ENCODE measurements at regions not wholly inside any gene's neighbourhood (a gene's known extent, or its start where the extent isn't known, plus 50 kb on each side); places are given as distances from the start of the nearest gene placed in this dataset.

- TF ChIP-seq, protein P1, sequence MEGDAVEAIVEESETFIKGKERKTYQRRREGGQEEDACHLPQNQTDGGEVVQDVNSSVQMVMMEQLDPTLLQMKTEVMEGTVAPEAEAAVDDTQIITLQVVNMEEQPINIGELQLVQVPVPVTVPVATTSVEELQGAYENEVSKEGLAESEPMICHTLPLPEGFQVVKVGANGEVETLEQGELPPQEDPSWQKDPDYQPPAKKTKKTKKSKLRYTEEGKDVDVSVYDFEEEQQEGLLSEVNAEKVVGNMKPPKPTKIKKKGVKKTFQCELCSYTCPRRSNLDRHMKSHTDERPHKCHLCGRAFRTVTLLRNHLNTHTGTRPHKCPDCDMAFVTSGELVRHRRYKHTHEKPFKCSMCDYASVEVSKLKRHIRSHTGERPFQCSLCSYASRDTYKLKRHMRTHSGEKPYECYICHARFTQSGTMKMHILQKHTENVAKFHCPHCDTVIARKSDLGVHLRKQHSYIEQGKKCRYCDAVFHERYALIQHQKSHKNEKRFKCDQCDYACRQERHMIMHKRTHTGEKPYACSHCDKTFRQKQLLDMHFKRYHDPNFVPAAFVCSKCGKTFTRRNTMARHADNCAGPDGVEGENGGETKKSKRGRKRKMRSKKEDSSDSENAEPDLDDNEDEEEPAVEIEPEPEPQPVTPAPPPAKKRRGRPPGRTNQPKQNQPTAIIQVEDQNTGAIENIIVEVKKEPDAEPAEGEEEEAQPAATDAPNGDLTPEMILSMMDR (conservative IDR thresholded peaks at IDR 0.05; ENCODE audit: low read length), result no peak
- TF ChIP-seq EZH2phosphoT487 (IDR thresholded peaks at IDR 0.05; ENCODE audit: borderline replicate concordance, low read depth, low read length), result no peak
- H2AFZ ChIP-seq (ENCODE audit: low read length), result no peak overlapping the region
- intact Hi-C loops (cut with micrococcal nuclease; ENCODE audit: unreplicated experiment), result no loop called here
These were observed 174.1 kb upstream of the PTPRK start for GRCh38 chr6:128694303-128695009.

GRCh38 chr6:128690063-128690462 lies 169.7 kb upstream of the PTPRK start:
- no peak overlapping the region for H3K27ac ChIP-seq (ENCODE audit: low read depth, low read length, poor library complexity, severe bottlenecking)
- intact Hi-C loops (cut with micrococcal nuclease; ENCODE audit: unreplicated experiment), result no loop called here
- H4K20me1 ChIP-seq (ENCODE audit: insufficient read depth, low read length), result no peaks in the 10 kb centered on the region
- H3K4me2 ChIP-seq (ENCODE audit: low read length), result no peak overlapping the region
- no peak for DNase-seq (ENCODE audit: low spot score)
- CTCF ChIA-PET (ENCODE audit: unreplicated experiment), result no interaction called here
- no peaks in the 10 kb centered on the region for H3K36me3 ChIP-seq (ENCODE audit: insufficient read depth, low read length)
- POLR2A ChIA-PET, result no interaction called here
- no peak overlapping the region for H3K4me3 ChIP-seq (ENCODE audit: low read depth, low read length, poor library complexity, severe bottlenecking)
- H3K9me3 ChIP-seq (ENCODE audit: low read length), result no peaks in the 10 kb centered on the region
- no peak for TF ChIP-seq EZH2phosphoT487 (IDR thresholded peaks at IDR 0.05; ENCODE audit: borderline replicate concordance, low read depth, low read length)
- TF ChIP-seq, protein P1 (conservative IDR thresholded peaks at IDR 0.05; ENCODE audit: low read length), result no peak
- no peaks in the 10 kb centered on the region for H3K9me2 ChIP-seq (ENCODE audit: insufficient read depth, low read length)
- H3K79me2 ChIP-seq (ENCODE audit: insufficient read depth, low read depth, low read length), result no peaks in the 10 kb centered on the region
- no TSS peak for BruUV-seq (replicated peaks)
- no peak overlapping the region for H2AFZ ChIP-seq (ENCODE audit: low read length)
- no peaks in the 10 kb centered on the region for H3K4me1 ChIP-seq (ENCODE audit: insufficient read depth, low read length, poor library complexity, severe bottlenecking)

More at GRCh38 chr6:128694303-128695009, 174.1 kb upstream of the PTPRK start:
- Histone ChIP-seq H3K9me3 (ENCODE audit: low read length) (no peaks in the 10 kb centered on the region), H3K27ac (ENCODE audit: low read depth, low read length, poor library complexity, severe bottlenecking) (no peak overlapping the region), H3K4me3 (ENCODE audit: low read depth, low read length, poor library complexity, severe bottlenecking) (no peak overlapping the region), H3K4me2 (ENCODE audit: low read length) (no peak overlapping the region), H4K20me1 (ENCODE audit: insufficient read depth, low read length) (no peaks in the 10 kb centered on the region), H3K79me2 (ENCODE audit: insufficient read depth, low read depth, low read length) (no peaks in the 10 kb centered on the region), H3K9me2 (ENCODE audit: insufficient read depth, low read length) (no peaks in the 10 kb centered on the region), H3K4me1 (ENCODE audit: insufficient read depth, low read length, poor library complexity, severe bottlenecking) (no peaks in the 10 kb centered on the region), H3K36me3 (ENCODE audit: insufficient read depth, low read length) (no peaks in the 10 kb centered on the region)
- CTCF ChIA-PET (ENCODE audit: unreplicated experiment), result no interaction called here
- BruUV-seq (replicated peaks), result no TSS peak
- no peak for DNase-seq (ENCODE audit: low spot score)
- POLR2A ChIA-PET, result no interaction called here

DNA sequence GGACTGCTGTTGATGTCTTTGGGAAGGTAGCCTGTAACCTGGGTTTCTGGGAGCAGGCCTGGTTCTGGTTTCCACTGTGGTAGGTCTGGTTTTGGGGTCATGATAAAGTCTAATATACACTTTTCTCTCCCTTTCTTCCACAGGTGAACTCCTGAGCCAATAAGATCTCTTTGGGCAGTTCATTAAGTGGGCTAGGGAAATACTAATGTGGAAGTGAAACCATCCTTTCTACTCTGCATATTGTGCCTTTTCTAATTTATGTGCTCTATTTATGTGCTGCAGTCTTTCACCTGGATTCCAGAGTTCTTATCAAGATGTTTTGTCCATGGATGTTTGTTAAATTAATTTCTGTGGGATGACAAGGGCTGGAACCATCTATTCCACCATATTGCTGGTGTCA lies 165.7 kb upstream of the PTPRK start:
- DNase-seq (ENCODE audit: low spot score), result no peak
- H3K4me1 ChIP-seq (ENCODE audit: insufficient read depth, low read length, poor library complexity, severe bottlenecking), result no peaks in the 10 kb centered on the region
- H3K9me3 ChIP-seq (ENCODE audit: low read length), result no peaks in the 10 kb centered on the region
- ChIA-PET CTCF (ENCODE audit: unreplicated experiment) (no interaction called here), POLR2A (no interaction called here)
- H3K36me3 ChIP-seq (ENCODE audit: insufficient read depth, low read length), result no peaks in the 10 kb centered on the region
- H2AFZ ChIP-seq (ENCODE audit: low read length), result no peak overlapping the region
- H3K79me2 ChIP-seq (ENCODE audit: insufficient read depth, low read depth, low read length), result no peaks in the 10 kb centered on the region
- H3K4me2 ChIP-seq (ENCODE audit: low read length), result no peak overlapping the region
- H3K9me2 ChIP-seq (ENCODE audit: insufficient read depth, low read length), result no peaks in the 10 kb centered on the region
- intact Hi-C loops (cut with micrococcal nuclease; ENCODE audit: unreplicated experiment), result no loop called here
- BruUV-seq (replicated peaks), result no TSS peak
- no peak overlapping the region for H3K4me3 ChIP-seq (ENCODE audit: low read depth, low read length, poor library complexity, severe bottlenecking)
- TF ChIP-seq, protein P1 (conservative IDR thresholded peaks at IDR 0.05; ENCODE audit: low read length), result no peak
- no peak for TF ChIP-seq EZH2phosphoT487 (IDR thresholded peaks at IDR 0.05; ENCODE audit: borderline replicate concordance, low read depth, low read length)
- H3K27ac ChIP-seq (ENCODE audit: low read depth, low read length, poor library complexity, severe bottlenecking), result no peak overlapping the region
- no peaks in the 10 kb centered on the region for H4K20me1 ChIP-seq (ENCODE audit: insufficient read depth, low read length)
